ENCODE measurements at regions not wholly inside any gene's neighbourhood (a gene's known extent, or its start where the extent isn't known, plus 50 kb on each side); places are given as distances from the start of the nearest gene placed in this dataset.

- Histone ChIP-seq H3K27ac (ENCODE audit: low read depth, low read length) (no peak overlapping the region), H3K27me3 (ENCODE audit: control insufficient read depth, insufficient read depth, low read length) (no peaks in the 10 kb centered on the region), H3K4me3 (ENCODE audit: low read depth, low read length) (no peak overlapping the region), H3K4me1 (ENCODE audit: control insufficient read depth, insufficient read depth, low read length) (no peaks in the 10 kb centered on the region), H3K9me3 (ENCODE audit: control insufficient read depth, insufficient read depth, low read length) (peaks cover 94% of the 10 kb centered on the region), H3K36me3 (ENCODE audit: control insufficient read depth, insufficient read depth, low read length) (no peaks in the 10 kb centered on the region), H3K9ac (ENCODE audit: low read depth, low read length) (no peak overlapping the region)
Measured at GRCh38 chr7:159269745-159270144, 125.1 kb upstream of the VIPR2 start.

GRCh38 chr7:159263430-159263829, 118.8 kb upstream of the VIPR2 start:
- Histone ChIP-seq H3K4me1 (ENCODE audit: control insufficient read depth, insufficient read depth, low read length) (no peaks in the 10 kb centered on the region), H3K36me3 (ENCODE audit: control insufficient read depth, insufficient read depth, low read length) (no peaks in the 10 kb centered on the region), H3K4me3 (ENCODE audit: low read depth, low read length) (no peak overlapping the region), H3K27me3 (ENCODE audit: control insufficient read depth, insufficient read depth, low read length) (no peaks in the 10 kb centered on the region), H3K27ac (ENCODE audit: low read depth, low read length) (no peak overlapping the region), H3K9ac (ENCODE audit: low read depth, low read length) (no peak overlapping the region), H3K9me3 (ENCODE audit: control insufficient read depth, insufficient read depth, low read length) (peaks cover 87% of the 10 kb centered on the region)

- H3K9ac ChIP-seq (ENCODE audit: low read depth, low read length): no peak overlapping the region
- H3K9me3 ChIP-seq (ENCODE audit: control insufficient read depth, insufficient read depth, low read length): peaks cover 89% of the 10 kb centered on the region
- no peaks in the 10 kb centered on the region for H3K4me1 ChIP-seq (ENCODE audit: control insufficient read depth, insufficient read depth, low read length)
- no peak overlapping the region for H3K27ac ChIP-seq (ENCODE audit: low read depth, low read length)
- no peak overlapping the region for H3K4me3 ChIP-seq (ENCODE audit: low read depth, low read length)
- no peaks in the 10 kb centered on the region for H3K36me3 ChIP-seq (ENCODE audit: control insufficient read depth, insufficient read depth, low read length)
- no peaks in the 10 kb centered on the region for H3K27me3 ChIP-seq (ENCODE audit: control insufficient read depth, insufficient read depth, low read length)
Measured at GRCh38 chr7:159253657-159254056, 109.0 kb upstream of the VIPR2 start.

- H3K27ac ChIP-seq (ENCODE audit: low read depth, low read length): no peak overlapping the region
- no peak overlapping the region for H3K4me3 ChIP-seq (ENCODE audit: low read depth, low read length)
- H3K9ac ChIP-seq (ENCODE audit: low read depth, low read length): no peak overlapping the region
- H3K36me3 ChIP-seq (ENCODE audit: control insufficient read depth, insufficient read depth, low read length): no peaks in the 10 kb centered on the region
- peaks cover 98% of the 10 kb centered on the region for H3K9me3 ChIP-seq (ENCODE audit: control insufficient read depth, insufficient read depth, low read length)
- H3K4me1 ChIP-seq (ENCODE audit: control insufficient read depth, insufficient read depth, low read length): no peaks in the 10 kb centered on the region
- no peaks in the 10 kb centered on the region for H3K27me3 ChIP-seq (ENCODE audit: control insufficient read depth, insufficient read depth, low read length)
Measured at GRCh38 chr7:159250471-159250870, 105.8 kb upstream of the VIPR2 start.

GRCh38 chr7:159249671-159250070, 105.0 kb upstream of the VIPR2 start:
- H3K4me1 ChIP-seq (ENCODE audit: control insufficient read depth, insufficient read depth, low read length): no peaks in the 10 kb centered on the region
- no peaks in the 10 kb centered on the region for H3K27me3 ChIP-seq (ENCODE audit: control insufficient read depth, insufficient read depth, low read length)
- no peak overlapping the region for H3K27ac ChIP-seq (ENCODE audit: low read depth, low read length)
- peaks cover 98% of the 10 kb centered on the region for H3K9me3 ChIP-seq (ENCODE audit: control insufficient read depth, insufficient read depth, low read length)
- H3K4me3 ChIP-seq (ENCODE audit: low read depth, low read length): no peak overlapping the region
- H3K36me3 ChIP-seq (ENCODE audit: control insufficient read depth, insufficient read depth, low read length): no peaks in the 10 kb centered on the region
- no peak overlapping the region for H3K9ac ChIP-seq (ENCODE audit: low read depth, low read length)

- no peaks in the 10 kb centered on the region for H3K4me1 ChIP-seq (ENCODE audit: control insufficient read depth, insufficient read depth, low read length)
- H3K4me3 ChIP-seq (ENCODE audit: low read depth, low read length): no peak overlapping the region
- H3K9ac ChIP-seq (ENCODE audit: low read depth, low read length): no peak overlapping the region
- no peak overlapping the region for H3K27ac ChIP-seq (ENCODE audit: low read depth, low read length)
- no peaks in the 10 kb centered on the region for H3K27me3 ChIP-seq (ENCODE audit: control insufficient read depth, insufficient read depth, low read length)
- no peaks in the 10 kb centered on the region for H3K36me3 ChIP-seq (ENCODE audit: control insufficient read depth, insufficient read depth, low read length)
- H3K9me3 ChIP-seq (ENCODE audit: control insufficient read depth, insufficient read depth, low read length): peaks cover 95% of the 10 kb centered on the region
Measured at GRCh38 chr7:159247910-159248309, 103.2 kb upstream of the VIPR2 start.

- Histone ChIP-seq H3K9me3 (ENCODE audit: control insufficient read depth, insufficient read depth, low read length) (peaks cover 89% of the 10 kb centered on the region), H3K36me3 (ENCODE audit: control insufficient read depth, insufficient read depth, low read length) (no peaks in the 10 kb centered on the region), H3K9ac (ENCODE audit: low read depth, low read length) (no peak overlapping the region), H3K4me1 (ENCODE audit: control insufficient read depth, insufficient read depth, low read length) (no peaks in the 10 kb centered on the region), H3K27ac (ENCODE audit: low read depth, low read length) (no peak overlapping the region), H3K4me3 (ENCODE audit: low read depth, low read length) (no peak overlapping the region), H3K27me3 (ENCODE audit: control insufficient read depth, insufficient read depth, low read length) (no peaks in the 10 kb centered on the region)
Measured at GRCh38 chr7:159246702-159247480, 102.2 kb upstream of the VIPR2 start.

- Histone ChIP-seq H3K9me3 (ENCODE audit: control insufficient read depth, insufficient read depth, low read length) (peaks cover 88% of the 10 kb centered on the region), H3K27ac (ENCODE audit: low read depth, low read length) (no peak overlapping the region)
Measured at GRCh38 chr7:159240962-159241361, 96.3 kb upstream of the VIPR2 start.

GRCh38 chr7:159239028-159239427, 94.4 kb upstream of the VIPR2 start:
- Histone ChIP-seq H3K4me1 (ENCODE audit: control insufficient read depth, insufficient read depth, low read length) (no peaks in the 10 kb centered on the region), H3K9ac (ENCODE audit: low read depth, low read length) (no peak overlapping the region), H3K27ac (ENCODE audit: low read depth, low read length) (no peak overlapping the region), H3K36me3 (ENCODE audit: control insufficient read depth, insufficient read depth, low read length) (no peaks in the 10 kb centered on the region), H3K27me3 (ENCODE audit: control insufficient read depth, insufficient read depth, low read length) (no peaks in the 10 kb centered on the region), H3K4me3 (ENCODE audit: low read depth, low read length) (no peak overlapping the region), H3K9me3 (ENCODE audit: control insufficient read depth, insufficient read depth, low read length) (peaks cover 87% of the 10 kb centered on the region)

More at GRCh38 chr7:159240962-159241361, 96.3 kb upstream of the VIPR2 start:
- no peaks in the 10 kb centered on the region for H3K4me1 ChIP-seq (ENCODE audit: control insufficient read depth, insufficient read depth, low read length)
- no peaks in the 10 kb centered on the region for H3K36me3 ChIP-seq (ENCODE audit: control insufficient read depth, insufficient read depth, low read length)
- no peak overlapping the region for H3K4me3 ChIP-seq (ENCODE audit: low read depth, low read length)
- no peaks in the 10 kb centered on the region for H3K27me3 ChIP-seq (ENCODE audit: control insufficient read depth, insufficient read depth, low read length)
- no peak overlapping the region for H3K9ac ChIP-seq (ENCODE audit: low read depth, low read length)

- Histone ChIP-seq H3K36me3 (ENCODE audit: control insufficient read depth, insufficient read depth, low read length) (no peaks in the 10 kb centered on the region), H3K4me1 (ENCODE audit: control insufficient read depth, insufficient read depth, low read length) (no peaks in the 10 kb centered on the region), H3K9ac (ENCODE audit: low read depth, low read length) (no peak overlapping the region), H3K27ac (ENCODE audit: low read depth, low read length) (no peak overlapping the region), H3K4me3 (ENCODE audit: low read depth, low read length) (no peak overlapping the region), H3K27me3 (ENCODE audit: control insufficient read depth, insufficient read depth, low read length) (no peaks in the 10 kb centered on the region), H3K9me3 (ENCODE audit: control insufficient read depth, insufficient read depth, low read length) (peaks cover 87% of the 10 kb centered on the region)
Measured at GRCh38 chr7:159238541-159238940, 93.9 kb upstream of the VIPR2 start.

- Histone ChIP-seq H3K4me3 (ENCODE audit: low read depth, low read length) (no peak overlapping the region), H3K36me3 (ENCODE audit: control insufficient read depth, insufficient read depth, low read length) (no peaks in the 10 kb centered on the region), H3K9me3 (ENCODE audit: control insufficient read depth, insufficient read depth, low read length) (peaks cover 92% of the 10 kb centered on the region), H3K9ac (ENCODE audit: low read depth, low read length) (no peak overlapping the region), H3K4me1 (ENCODE audit: control insufficient read depth, insufficient read depth, low read length) (no peaks in the 10 kb centered on the region), H3K27me3 (ENCODE audit: control insufficient read depth, insufficient read depth, low read length) (no peaks in the 10 kb centered on the region), H3K27ac (ENCODE audit: low read depth, low read length) (no peak overlapping the region)
Measured at GRCh38 chr7:159237022-159237653, 92.5 kb upstream of the VIPR2 start.

All from HUES48 (cell line).